Gastroesophageal sphincter (tissue), 3 donors: ENCODE measurements at regions not wholly inside any gene's neighbourhood (a gene's known extent, or its start where the extent isn't known, plus 50 kb on each side); places are given as distances from the start of the nearest gene placed in this dataset.

Experiments
- POLR2A ChIP-seq, 2 donors: fragments of 450-650 bp; IDR thresholded peaks; one replicate each; pipeline ENCODE4 v1.6.1; 2017; ENCODE audit warnings: antibody characterized with exemption in 2 of 2, mild to moderate bottlenecking in 2 of 2, moderate library complexity in 1 of 2
- TF ChIP-seq, protein P1 (sequence below), 4 experiments: fragments of 200-600 bp in 2 of 4; fragments of 450-650 bp in 2 of 4; sonication (generic) in 1 of 4; IDR thresholded peaks; one replicate each; pipeline ENCODE4 v1.5.1; 2017 to 2019; ENCODE audit warnings: antibody characterized with exemption in 4 of 4, mild to moderate bottlenecking in 2 of 4, moderate library complexity in 2 of 4

DNA sequence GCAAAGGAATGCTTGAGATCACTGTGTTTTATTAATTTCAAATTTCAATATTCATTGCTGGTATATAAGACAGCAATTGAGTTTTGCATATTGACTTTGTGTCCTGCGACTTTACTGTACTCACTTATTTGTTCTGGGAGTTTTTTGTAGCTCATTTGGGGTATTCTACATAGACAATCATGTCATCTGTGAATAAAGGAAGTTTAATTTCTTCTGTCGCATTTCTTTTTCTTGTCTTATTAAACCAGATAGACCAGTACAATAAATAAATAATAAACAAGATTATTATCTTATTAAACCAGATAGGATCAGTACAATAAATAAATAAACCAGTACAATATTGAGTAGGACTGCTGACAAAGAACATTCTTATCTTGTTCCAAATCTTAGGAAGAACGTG is 448.2 kb downstream of the RPS24 start:
- TF ChIP-seq, protein P1, sequence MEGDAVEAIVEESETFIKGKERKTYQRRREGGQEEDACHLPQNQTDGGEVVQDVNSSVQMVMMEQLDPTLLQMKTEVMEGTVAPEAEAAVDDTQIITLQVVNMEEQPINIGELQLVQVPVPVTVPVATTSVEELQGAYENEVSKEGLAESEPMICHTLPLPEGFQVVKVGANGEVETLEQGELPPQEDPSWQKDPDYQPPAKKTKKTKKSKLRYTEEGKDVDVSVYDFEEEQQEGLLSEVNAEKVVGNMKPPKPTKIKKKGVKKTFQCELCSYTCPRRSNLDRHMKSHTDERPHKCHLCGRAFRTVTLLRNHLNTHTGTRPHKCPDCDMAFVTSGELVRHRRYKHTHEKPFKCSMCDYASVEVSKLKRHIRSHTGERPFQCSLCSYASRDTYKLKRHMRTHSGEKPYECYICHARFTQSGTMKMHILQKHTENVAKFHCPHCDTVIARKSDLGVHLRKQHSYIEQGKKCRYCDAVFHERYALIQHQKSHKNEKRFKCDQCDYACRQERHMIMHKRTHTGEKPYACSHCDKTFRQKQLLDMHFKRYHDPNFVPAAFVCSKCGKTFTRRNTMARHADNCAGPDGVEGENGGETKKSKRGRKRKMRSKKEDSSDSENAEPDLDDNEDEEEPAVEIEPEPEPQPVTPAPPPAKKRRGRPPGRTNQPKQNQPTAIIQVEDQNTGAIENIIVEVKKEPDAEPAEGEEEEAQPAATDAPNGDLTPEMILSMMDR (IDR thresholded peaks at IDR 0.05): no peak
- no peak for TF ChIP-seq POLR2A (IDR thresholded peaks at IDR 0.05)
